GM21717 (cell line): ENCODE measurements at regions not wholly inside any gene's neighbourhood (a gene's known extent, or its start where the extent isn't known, plus 50 kb on each side); places are given as distances from the start of the nearest gene placed in this dataset.

Experiments used
- ATAC-seq: cut with Tn5 transposase; IDR thresholded peaks from one replicate; pipeline ENCODE4 v1.9.1; 2021; ENCODE audit warnings: mild to moderate bottlenecking, moderate library complexity; ENCODE audit not compliant: unreplicated experiment

- ATAC-seq = no peak
These were observed 850.9 kb upstream of the MDGA2 start for GRCh38 chr14:48526307-48526706.

GRCh38 chr14:48504921-48505320, 829.5 kb upstream of the MDGA2 start:
- ATAC-seq = no peak

GRCh38 chr14:48490756-48491155, 815.4 kb upstream of the MDGA2 start:
- no peak for ATAC-seq

GRCh38 chr14:48473944-48474343, 798.5 kb upstream of the MDGA2 start:
- no peak for ATAC-seq

- ATAC-seq = no peak
These were observed 780.6 kb upstream of the MDGA2 start for GRCh38 chr14:48456051-48456450.

- ATAC-seq = no peak
These were observed 779.5 kb upstream of the MDGA2 start for GRCh38 chr14:48454887-48455286.

- ATAC-seq = no peak
These were observed 777.1 kb upstream of the MDGA2 start for GRCh38 chr14:48452437-48452995.

- ATAC-seq = no peak
These were observed 759.8 kb upstream of the MDGA2 start for GRCh38 chr14:48435221-48435620.

GRCh38 chr14:48430805-48431204, 755.4 kb upstream of the MDGA2 start:
- no peak for ATAC-seq

- ATAC-seq = no peak
These were observed 754.1 kb upstream of the MDGA2 start for GRCh38 chr14:48429512-48429911.

- no peak for ATAC-seq
These were observed 742.5 kb upstream of the MDGA2 start for GRCh38 chr14:48417715-48418500.

GRCh38 chr14:48401321-48401720, 725.9 kb upstream of the MDGA2 start:
- ATAC-seq = no peak

GRCh38 chr14:48398675-48399282, 723.4 kb upstream of the MDGA2 start:
- ATAC-seq = no peak

- no peak for ATAC-seq
These were observed 716.3 kb upstream of the MDGA2 start for GRCh38 chr14:48391661-48392060.

GRCh38 chr14:48390346-48390745, 714.9 kb upstream of the MDGA2 start:
- no peak for ATAC-seq

GRCh38 chr14:48384821-48385220, 709.4 kb upstream of the MDGA2 start:
- ATAC-seq = no peak

GRCh38 chr14:48382961-48383360, 707.6 kb upstream of the MDGA2 start:
- ATAC-seq = no peak

- ATAC-seq = no peak
These were observed 703.1 kb upstream of the MDGA2 start for GRCh38 chr14:48378541-48378940.

- no peak for ATAC-seq
These were observed 698.6 kb upstream of the MDGA2 start for GRCh38 chr14:48373981-48374380.

GRCh38 chr14:48350971-48351370, 675.6 kb upstream of the MDGA2 start:
- ATAC-seq = no peak

GRCh38 chr14:48349689-48350088, 674.3 kb upstream of the MDGA2 start:
- ATAC-seq = no peak

GRCh38 chr14:48341069-48341468, 665.7 kb upstream of the MDGA2 start:
- no peak for ATAC-seq
